HG03469 (cell line): ENCODE measurements at regions not wholly inside any gene's neighbourhood (a gene's known extent, or its start where the extent isn't known, plus 50 kb on each side); places are given as distances from the start of the nearest gene placed in this dataset.
"Not testable (repeated sequence)": the region's sequence is repeated elsewhere in the genome, so short reads cannot be mapped to it uniquely, and the experiment has no call there.

Experiments
- ATAC-seq: cut with Tn5 transposase; IDR thresholded peaks from one replicate; pipeline ENCODE4 v1.9.1; 2021; ENCODE audit warnings: mild to moderate bottlenecking, moderate library complexity, moderate number of reproducible peaks; ENCODE audit not compliant: unreplicated experiment

GRCh38 chr3:177899275-177900067 is 636.8 kb upstream of the KCNMB2 start:
- ATAC-seq = no peak

GRCh38 chr3:177902876-177903275 is 633.4 kb upstream of the KCNMB2 start:
- ATAC-seq = no peak

- ATAC-seq = no peak
Observed at GRCh38 chr3:177904621-177905020, 631.6 kb upstream of the KCNMB2 start.

GRCh38 chr3:177905173-177906125 is 630.8 kb upstream of the KCNMB2 start:
- no peak for ATAC-seq

GRCh38 chr3:177906126-177906511 is 630.1 kb upstream of the KCNMB2 start:
- ATAC-seq = no peak

GRCh38 chr3:177906578-177907229 is 629.5 kb upstream of the KCNMB2 start:
- ATAC-seq = no peak

- ATAC-seq = not testable (repeated sequence)
Observed at GRCh38 chr3:177909530-177909929, 626.7 kb upstream of the KCNMB2 start.

- no peak for ATAC-seq
Observed at GRCh38 chr3:177914224-177914623, 622.0 kb upstream of the KCNMB2 start.

GRCh38 chr3:177916461-177916860 is 619.8 kb upstream of the KCNMB2 start:
- ATAC-seq = no peak

GRCh38 chr3:177917234-177917861 is 618.9 kb upstream of the KCNMB2 start:
- no peak for ATAC-seq

GRCh38 chr3:177921153-177921552 is 615.1 kb upstream of the KCNMB2 start:
- ATAC-seq = no peak

- no peak for ATAC-seq
Observed at GRCh38 chr3:177924261-177924660, 612.0 kb upstream of the KCNMB2 start.

- ATAC-seq = peak; percentile 61
Observed at GRCh38 chr3:177928172-177928873, 607.9 kb upstream of the KCNMB2 start.

- no peak for ATAC-seq
Observed at GRCh38 chr3:177929310-177929709, 606.9 kb upstream of the KCNMB2 start.

- no peak for ATAC-seq
Observed at GRCh38 chr3:177930771-177931170, 605.5 kb upstream of the KCNMB2 start.

GRCh38 chr3:177931346-177931745 is 604.9 kb upstream of the KCNMB2 start:
- ATAC-seq = no peak

- no peak for ATAC-seq
Observed at GRCh38 chr3:177932346-177932745, 603.9 kb upstream of the KCNMB2 start.

- ATAC-seq = no peak
Observed at GRCh38 chr3:177932750-177933660, 603.2 kb upstream of the KCNMB2 start.
